HG03159 (cell line): ENCODE measurements at regions not wholly inside any gene's neighbourhood (a gene's known extent, or its start where the extent isn't known, plus 50 kb on each side); places are given as distances from the start of the nearest gene placed in this dataset.

ENCODE experiments used
- ATAC-seq: cut with Tn5 transposase; IDR thresholded peaks from one replicate; pipeline ENCODE4 v1.9.1; 2021; ENCODE audit warnings: mild to moderate bottlenecking, moderate library complexity; ENCODE audit not compliant: unreplicated experiment

- no peak for ATAC-seq
These were observed 337.1 kb downstream of the TMEM121 start for GRCh38 chr14:105863296-105864108.

DNA sequence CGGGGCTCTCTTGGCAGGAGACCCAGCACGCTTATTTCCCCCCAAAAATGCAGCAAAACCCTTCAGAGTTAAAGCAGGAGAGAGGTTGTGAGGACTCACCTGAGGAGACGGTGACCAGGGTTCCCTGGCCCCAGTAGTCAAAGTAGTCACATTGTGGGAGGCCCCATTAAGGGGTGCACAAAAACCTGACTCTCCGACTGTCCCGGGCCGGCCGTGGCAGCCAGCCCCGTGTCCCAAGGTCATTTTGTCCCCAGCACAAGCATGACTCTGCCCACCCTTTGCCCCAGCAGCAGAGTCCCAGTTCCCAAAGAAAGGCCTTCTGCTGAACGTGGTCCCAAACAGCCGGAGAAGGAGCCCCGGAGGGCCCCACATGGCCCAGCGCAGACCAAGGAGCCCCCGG lies 337.7 kb downstream of the TMEM121 start:
- no peak for ATAC-seq

DNA sequence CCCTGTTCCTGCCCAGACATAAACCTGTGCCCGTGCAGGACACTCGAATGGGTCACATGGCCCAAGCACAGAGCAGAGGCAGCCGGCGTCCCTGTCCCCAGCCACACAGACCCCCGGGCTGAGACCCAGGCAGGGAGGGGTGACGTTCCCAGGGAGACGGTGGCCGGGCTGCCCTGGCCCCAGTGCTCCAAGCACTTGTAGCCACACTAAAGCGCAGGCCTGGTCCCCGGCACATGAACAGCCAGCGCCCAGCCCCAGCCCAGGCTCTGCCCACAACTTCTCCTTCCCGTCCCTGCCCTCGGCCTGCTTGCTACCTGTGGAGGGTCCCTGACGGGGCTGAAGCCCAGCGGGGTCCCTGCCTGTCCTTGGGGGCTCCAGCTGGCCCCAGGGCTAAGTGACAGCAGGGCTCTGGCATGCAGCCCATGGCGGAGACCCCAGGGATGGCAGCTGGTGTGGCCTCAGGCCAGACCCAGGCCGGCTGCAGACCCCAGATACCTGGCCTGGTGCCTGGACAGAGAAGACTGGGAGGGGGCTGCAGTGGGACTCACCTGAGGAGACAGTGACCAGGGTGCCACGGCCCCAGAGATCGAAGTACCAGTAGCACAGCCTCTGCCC lies 338.4 kb downstream of the TMEM121 start:
- ATAC-seq: no peak

GRCh38 chr14:105865266-105865903 lies 339.0 kb downstream of the TMEM121 start:
- no peak for ATAC-seq

- no peak for ATAC-seq
These were observed 339.8 kb downstream of the TMEM121 start for GRCh38 chr14:105865904-105866840.

DNA sequence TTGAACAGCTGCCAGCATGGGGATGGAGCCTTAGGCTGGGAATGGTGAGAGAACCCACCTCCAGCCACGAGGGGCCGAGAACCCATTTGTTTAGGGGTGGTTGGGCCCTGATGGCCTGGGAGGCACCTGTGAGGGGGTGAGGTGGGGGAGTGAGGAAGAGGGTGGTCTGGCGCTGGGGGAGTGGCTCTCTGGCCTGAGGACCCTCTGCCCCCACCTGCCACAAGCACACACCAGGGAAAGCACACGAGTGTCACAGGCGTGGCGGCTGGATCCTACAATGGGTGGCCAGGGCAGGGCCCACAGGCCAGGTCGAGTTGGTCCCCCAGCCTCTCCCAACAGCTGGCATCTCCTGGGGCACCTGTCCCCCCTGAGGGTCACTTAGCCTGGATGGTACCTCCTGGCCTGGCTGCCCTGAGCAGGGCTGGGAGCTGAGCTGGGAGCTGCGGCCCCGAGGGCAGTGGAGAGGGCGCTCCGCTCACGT lies 340.5 kb downstream of the TMEM121 start:
- ATAC-seq: no peak

- no peak for ATAC-seq
These were observed 341.7 kb downstream of the TMEM121 start for GRCh38 chr14:105867961-105868599.

DNA sequence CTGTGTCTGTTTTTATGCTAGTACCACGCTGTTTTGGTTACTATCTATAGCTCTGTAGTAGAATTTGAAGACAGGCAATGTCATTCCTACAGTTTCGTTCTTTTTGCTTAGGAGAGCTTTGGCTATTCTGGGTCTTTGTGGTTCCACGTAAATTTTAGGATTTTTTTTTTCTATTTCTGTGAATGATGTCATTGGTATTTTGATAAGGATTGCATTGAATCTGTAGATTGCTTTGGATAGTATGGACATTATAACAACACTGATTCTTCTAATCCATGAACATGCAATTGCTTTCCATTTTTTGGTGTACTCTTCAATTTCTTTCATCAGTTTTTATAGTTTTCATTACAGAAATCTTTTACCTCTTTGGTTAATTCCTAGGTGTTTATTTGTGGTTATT lies 345.2 kb downstream of the TMEM121 start:
- no peak for ATAC-seq

GRCh38 chr14:105873870-105874512 lies 347.6 kb downstream of the TMEM121 start:
- ATAC-seq: no peak

DNA sequence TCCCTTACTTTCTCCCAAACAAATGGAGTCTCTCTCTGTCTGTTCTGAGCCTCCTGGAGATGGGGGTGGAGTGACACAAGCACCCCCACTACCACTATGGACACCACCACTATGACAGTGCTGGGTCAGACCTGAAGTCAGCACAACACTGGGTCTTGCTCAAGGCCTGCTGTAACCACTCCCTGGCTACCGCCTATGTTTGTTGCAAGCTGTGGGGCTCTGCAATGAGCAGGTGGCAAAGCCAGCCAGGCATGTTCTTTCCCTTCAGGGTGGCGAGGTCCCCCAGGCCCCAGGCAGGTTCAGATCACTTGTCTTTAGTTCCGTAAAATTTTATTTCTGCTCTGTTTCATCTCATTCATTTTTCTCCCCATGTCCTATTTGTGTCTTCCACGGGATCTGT lies 349.8 kb downstream of the TMEM121 start:
- ATAC-seq: no peak

- no peak for ATAC-seq
These were observed 350.4 kb downstream of the TMEM121 start for GRCh38 chr14:105876829-105877228.

- no peak for ATAC-seq
These were observed 351.3 kb downstream of the TMEM121 start for GRCh38 chr14:105877645-105878044.

GRCh38 chr14:105878125-105878524 lies 351.7 kb downstream of the TMEM121 start:
- ATAC-seq: no peak

GRCh38 chr14:105878554-105878953 lies 352.2 kb downstream of the TMEM121 start:
- no peak for ATAC-seq

GRCh38 chr14:105879503-105879866 lies 353.1 kb downstream of the TMEM121 start:
- ATAC-seq: no peak

DNA sequence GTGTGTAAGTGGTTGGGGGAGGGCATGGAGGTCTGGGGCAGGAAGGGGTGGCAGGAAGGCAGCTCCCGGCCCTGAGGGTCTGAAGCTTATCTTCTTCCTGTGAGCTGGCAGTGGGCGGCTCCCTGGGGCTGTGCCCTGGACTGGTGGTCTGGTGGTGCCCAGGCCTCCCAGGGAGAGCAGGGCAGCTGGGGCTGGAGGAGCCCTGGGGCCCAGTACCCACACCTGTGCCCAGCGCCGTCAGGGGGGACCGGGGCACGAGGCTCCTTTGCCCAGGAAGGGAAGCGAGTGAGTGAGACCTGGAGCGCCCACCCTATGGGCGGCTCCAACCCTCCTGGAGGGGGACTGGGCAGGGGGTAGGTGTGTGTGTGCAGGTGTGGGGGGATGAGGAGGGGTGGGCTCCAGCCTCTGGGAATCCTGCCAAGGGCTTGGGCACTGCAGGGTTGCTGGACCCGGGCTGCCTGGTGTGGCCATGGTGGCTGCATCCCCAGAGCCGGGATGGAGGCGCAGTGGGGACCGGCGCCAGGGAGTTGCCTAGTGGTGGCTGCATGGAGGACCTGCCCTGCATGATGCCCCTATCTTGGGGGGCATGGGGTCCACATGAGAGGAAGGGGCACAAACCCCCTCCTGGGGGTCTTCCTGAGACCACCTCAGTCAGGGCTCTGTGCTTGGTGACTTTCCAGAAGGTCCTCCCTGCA lies 353.6 kb downstream of the TMEM121 start:
- ATAC-seq: no peak

DNA sequence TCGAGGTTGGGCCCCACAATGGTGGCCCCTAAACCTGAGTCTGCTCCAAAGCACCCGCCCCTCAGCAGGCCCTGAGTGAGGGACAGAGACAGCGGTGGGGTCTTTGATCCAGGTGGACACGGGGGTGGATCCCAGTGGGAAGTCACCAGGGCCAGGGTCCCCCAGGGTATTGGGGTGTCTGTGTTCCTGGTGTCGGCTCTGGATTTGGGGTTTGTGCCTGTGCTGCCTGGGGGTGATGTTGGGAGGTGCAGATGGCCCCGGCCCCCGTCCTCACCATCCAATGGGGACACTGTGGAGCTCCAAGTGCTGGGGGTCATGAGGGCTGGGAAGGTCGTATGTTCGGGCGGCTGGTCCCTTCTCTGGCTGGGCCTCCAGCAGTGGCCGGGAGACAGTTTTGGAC lies 354.2 kb downstream of the TMEM121 start:
- no peak for ATAC-seq

DNA sequence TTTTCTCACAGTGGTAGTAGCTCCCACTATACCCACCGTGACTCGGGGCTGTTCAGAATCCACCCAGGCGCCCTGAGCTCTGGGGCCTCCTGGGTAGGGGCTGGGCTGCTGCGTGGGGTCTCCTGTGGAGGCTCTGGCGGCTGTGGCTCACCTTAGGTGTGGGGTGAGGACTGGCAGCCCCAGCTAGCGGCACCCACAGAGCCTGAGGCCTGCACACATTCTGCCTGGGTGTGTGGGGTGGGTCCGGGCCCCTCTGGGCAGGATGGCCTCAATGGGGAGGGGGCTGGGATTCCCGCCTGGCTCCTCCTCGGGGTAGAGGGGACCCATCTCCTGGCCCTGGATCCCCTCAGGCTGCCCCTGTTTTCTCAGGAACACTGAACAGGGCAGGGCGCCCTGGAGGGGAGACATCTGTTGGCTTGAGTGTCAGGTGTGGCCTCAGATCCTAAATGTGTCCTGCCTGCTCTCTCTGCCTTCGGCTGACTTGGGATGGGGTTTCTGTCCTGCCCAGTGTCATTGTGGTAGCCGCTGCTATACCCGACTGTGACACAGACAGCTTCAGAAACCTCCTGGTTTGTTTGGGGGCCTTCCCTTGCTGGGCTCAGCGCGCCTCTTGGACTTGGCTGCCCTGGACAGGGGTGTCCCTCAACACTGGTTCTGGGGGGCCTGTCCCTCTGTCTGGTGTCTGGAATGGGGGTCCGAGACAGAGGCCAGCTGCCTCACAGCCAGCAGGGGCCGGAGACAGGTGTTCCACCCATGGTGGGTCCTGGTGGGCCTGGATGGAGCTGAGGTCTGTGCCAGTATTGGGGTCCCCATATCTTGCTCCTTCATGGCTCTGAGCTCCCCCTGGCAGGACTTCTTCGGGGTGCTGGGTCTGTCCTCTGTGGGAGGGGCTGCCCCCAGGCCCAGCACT lies 354.9 kb downstream of the TMEM121 start:
- ATAC-seq: no peak
